ENCODE measurements at regions not wholly inside any gene's neighbourhood (a gene's known extent, or its start where the extent isn't known, plus 50 kb on each side); places are given as distances from the start of the nearest gene placed in this dataset.

DNA sequence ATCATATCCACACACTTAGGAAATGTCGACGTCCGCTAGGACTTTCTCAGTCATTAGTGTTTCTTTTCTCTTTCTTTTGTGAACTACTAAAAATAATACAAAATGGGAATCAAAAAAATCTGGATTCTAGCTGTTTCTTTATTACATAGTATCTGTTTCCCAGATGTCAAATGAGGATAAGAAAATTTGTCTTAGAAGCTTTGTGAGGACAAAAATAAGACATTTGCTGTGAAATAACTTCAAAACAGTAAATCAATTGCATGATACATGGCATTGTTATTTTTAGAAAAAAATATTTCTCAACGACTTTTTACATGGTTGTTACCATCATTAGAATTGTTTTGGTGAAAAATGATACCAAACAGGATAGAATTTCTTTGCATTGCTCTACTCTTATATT lies 71.4 kb upstream of the IFNG-AS1 start:
- no peak for TF ChIP-seq POLR2A (IDR thresholded peaks at IDR 0.05; ENCODE audit: low read depth, low read length)
- TF ChIP-seq POLR2AphosphoS5 (IDR thresholded peaks at IDR 0.05; ENCODE audit: low read depth, low read length) = no peak
- TF ChIP-seq TAF1 (IDR thresholded peaks at IDR 0.05; ENCODE audit: low read depth, low read length) = no peak
